GM12878 (cell line): ENCODE measurements at regions not wholly inside any gene's neighbourhood (a gene's known extent, or its start where the extent isn't known, plus 50 kb on each side); places are given as distances from the start of the nearest gene placed in this dataset.

Experiments
- ATAC-seq: fragments of 200-7000 bp; cut with Tn5 transposase; 3 replicates; pipeline ENCODE4 v1.9.1; 2020; ENCODE audit warnings: mild to moderate bottlenecking, moderate library complexity
- BruUV-seq: library from RNA; stranded (reverse); fragments of 400-500 nt; replicated peaks from 2 replicates; lab custom pipeline; 2021; lab: Mats Ljungman, UMichigan
- CTCF ChIA-PET: fragments of 300-600 bp; sonication (Branson Sonifier 250); formaldehyde crosslinking; extraction: SDS; loops from one replicate; lab custom pipeline; 2021; ENCODE audit warnings: inconsistent platforms; lab: Yijun Ruan, JAX
- POLR2A ChIA-PET: fragments of 350-600 bp; formaldehyde crosslinking; extraction: SDS; loops from one replicate; lab custom pipeline; 2021; ENCODE audit warnings: inconsistent platforms; lab: Charles Lee
- RAD21 ChIA-PET: fragments of 300-600 bp; sonication (Branson Sonifier 250); formaldehyde crosslinking; loops from one replicate; lab custom pipeline; 2023; ENCODE audit warnings: antibody characterized with exemption; ENCODE audit not compliant: unreplicated experiment; lab: Charles Lee
- SMC1A ChIA-PET: fragments of 300-600 bp; sonication (Branson Sonifier 250); formaldehyde crosslinking; loops from one replicate; lab custom pipeline; 2023; ENCODE audit not compliant: unreplicated experiment, uncharacterized antibody; lab: Charles Lee
- DNase-seq: peaks from one replicate; pipeline ENCODE4 v3.0.0-alpha.2; 2011; ENCODE audit warnings: low read depth, low spot score
- FAIRE-seq: peaks from 3 replicates; lab custom pipeline; 2011; peaks lifted over from hg19 to GRCh38; lab: Jason Lieb, UNC
- H2AFZ ChIP-seq: 2 replicates; pipeline ENCODE4 v1.6.0; 2011; ENCODE audit warnings: low read depth, low read length, control low read depth; ENCODE audit not compliant: control insufficient read depth
- H3K27ac ChIP-seq: 2 replicates; pipeline ENCODE4 v1.5.1; 2011; ENCODE audit warnings: control low read depth; ENCODE audit not compliant: control insufficient read depth, insufficient read depth
- H3K27me3 ChIP-seq, 2 experiments: replicated peaks in 1 of 2; 2 replicates each; pipeline versions ENCODE4 v1.6.0 to v1.6.1; 2011; ENCODE audit warnings: low read length in 1 of 2; ENCODE audit not compliant: control insufficient read depth in 2 of 2, insufficient read depth in 2 of 2
- H3K36me3 ChIP-seq, 2 experiments: 2 replicates each; pipeline ENCODE4 v1.5.1; 2011; ENCODE audit warnings: low read length in 1 of 2; ENCODE audit not compliant: control insufficient read depth in 2 of 2, insufficient read depth in 2 of 2
- H3K4me1 ChIP-seq: 2 replicates; pipeline ENCODE4 v1.6.1; 2011; ENCODE audit warnings: mild to moderate bottlenecking, low read length, moderate library complexity, mixed read lengths; ENCODE audit not compliant: control insufficient read depth, insufficient read depth
- H3K4me2 ChIP-seq: 2 replicates; pipeline ENCODE4 v1.6.0; 2011; ENCODE audit warnings: control low read depth; ENCODE audit not compliant: control insufficient read depth, insufficient read depth
- H3K4me3 ChIP-seq: fragments of 200-600 bp; sonication (generic); 2 replicates; pipeline ENCODE4 v1.5.1; 2016
- H3K79me2 ChIP-seq: 2 replicates; pipeline ENCODE4 v1.6.0; 2011; ENCODE audit warnings: low read length; ENCODE audit not compliant: control insufficient read depth, insufficient read depth
- H3K9ac ChIP-seq: 2 replicates; pipeline ENCODE4 v1.8.0; 2011; ENCODE audit warnings: low read length, control low read depth, mixed read lengths; ENCODE audit not compliant: control insufficient read depth, insufficient read depth
- H3K9me3 ChIP-seq: replicated peaks from 3 replicates; pipeline ENCODE4 v1.5.1; 2011; ENCODE audit warnings: mild to moderate bottlenecking, low read length; ENCODE audit not compliant: control insufficient read depth, insufficient read depth
- H4K20me1 ChIP-seq: 2 replicates; pipeline ENCODE4 v1.6.0; 2011; ENCODE audit not compliant: control insufficient read depth, insufficient read depth
- ASH2L ChIP-seq: fragments of 300-600, 200-600 bp; sonication (generic); IDR thresholded peaks from 2 replicates; pipeline ENCODE4 v1.6.1; 2017; ENCODE audit warnings: low read depth, mild to moderate bottlenecking, borderline replicate concordance
- CREB1 ChIP-seq: IDR thresholded peaks from 2 replicates; pipeline ENCODE4 v1.6.1; 2012; ENCODE audit warnings: low read depth, mild to moderate bottlenecking, inconsistent platforms
- FOXM1 ChIP-seq: IDR thresholded peaks from 2 replicates; pipeline ENCODE4 v1.6.1; 2012; ENCODE audit warnings: low read depth, mild to moderate bottlenecking, inconsistent platforms, low read length, moderate library complexity
- IKZF1 ChIP-seq: fragments of 450-650 bp; conservative IDR thresholded peaks from 2 replicates; pipeline ENCODE4 v1.6.1; 2017; ENCODE audit warnings: antibody characterized with exemption, mild to moderate bottlenecking
- MEF2A ChIP-seq: IDR thresholded peaks from 2 replicates; pipeline ENCODE4 v1.6.1; 2011; ENCODE audit warnings: low read depth, mild to moderate bottlenecking, low read length, moderate library complexity; ENCODE audit not compliant: insufficient read depth
- NR2F1 ChIP-seq: fragments of 450-650 bp; conservative IDR thresholded peaks from 2 replicates; pipeline ENCODE4 v1.6.1; 2017; ENCODE audit warnings: mild to moderate bottlenecking
- POLR2A ChIP-seq: IDR thresholded peaks from 2 replicates; pipeline ENCODE4 v1.6.1; 2011; ENCODE audit warnings: low read depth, mild to moderate bottlenecking, low read length
- RAD51 ChIP-seq: fragments of 450-650 bp; IDR thresholded peaks from 2 replicates; pipeline ENCODE4 v1.6.1; 2016; ENCODE audit warnings: moderate library complexity, mild to moderate bottlenecking, inconsistent platforms
- SIN3A ChIP-seq: IDR thresholded peaks from 2 replicates; pipeline ENCODE4 v1.6.1; 2012; ENCODE audit warnings: low read depth, low read length, improper control_type of control experiment
- ZNF274 ChIP-seq: IDR thresholded peaks from one replicate; pipeline ENCODE4 v1.8.0; 2011; ENCODE audit not compliant: insufficient read length, insufficient read depth
- WGBS: methylation state at CpG from one replicate; pipeline ENCODE4 v1.1.6; 2016; ENCODE audit warnings: low lambda C conversion rate; ENCODE audit not compliant: insufficient replicate concordance, insufficient coverage; ENCODE audit errors: missing lambda C conversion rate; 5-methylcytosine and 5-hydroxymethylcytosine counted together
- in situ Hi-C: fragments of 300-500 bp; cut with MboI; formaldehyde crosslinking; loops from 9 replicates; pipeline ENCODE4 v1.14.3; 2018; ENCODE audit warnings: mixed read lengths
- intact Hi-C: fragments of 100-400 bp; cut with micrococcal nuclease; formaldehyde crosslinking; loops from one replicate; pipeline ENCODE4 v1.14.2; 2022; ENCODE audit not compliant: unreplicated experiment
- TF ChIP-seq, protein P1 (sequence below): IDR thresholded peaks from 2 replicates; pipeline ENCODE4 v1.6.1; 2011; ENCODE audit warnings: low read depth, mild to moderate bottlenecking, low read length, moderate library complexity, borderline replicate concordance; ENCODE audit errors: extremely low read depth
- TF ChIP-seq, protein P2 (sequence below): IDR thresholded peaks from 2 replicates; pipeline ENCODE4 v1.6.1; 2011; ENCODE audit warnings: mild to moderate bottlenecking, low read depth, low read length, moderate library complexity; ENCODE audit not compliant: insufficient replicate concordance
- TF ChIP-seq, protein P3 (sequence below): IDR thresholded peaks from 2 replicates; pipeline ENCODE4 v1.6.1; 2012; ENCODE audit warnings: low read length, inconsistent platforms
- TF ChIP-seq, protein P4 (sequence below): fragments of 450-650 bp; formaldehyde crosslinking; IDR thresholded peaks from 2 replicates; pipeline ENCODE4 v1.5.0; 2022; ENCODE audit warnings: mild to moderate bottlenecking, missing genetic modification characterization

DNA sequence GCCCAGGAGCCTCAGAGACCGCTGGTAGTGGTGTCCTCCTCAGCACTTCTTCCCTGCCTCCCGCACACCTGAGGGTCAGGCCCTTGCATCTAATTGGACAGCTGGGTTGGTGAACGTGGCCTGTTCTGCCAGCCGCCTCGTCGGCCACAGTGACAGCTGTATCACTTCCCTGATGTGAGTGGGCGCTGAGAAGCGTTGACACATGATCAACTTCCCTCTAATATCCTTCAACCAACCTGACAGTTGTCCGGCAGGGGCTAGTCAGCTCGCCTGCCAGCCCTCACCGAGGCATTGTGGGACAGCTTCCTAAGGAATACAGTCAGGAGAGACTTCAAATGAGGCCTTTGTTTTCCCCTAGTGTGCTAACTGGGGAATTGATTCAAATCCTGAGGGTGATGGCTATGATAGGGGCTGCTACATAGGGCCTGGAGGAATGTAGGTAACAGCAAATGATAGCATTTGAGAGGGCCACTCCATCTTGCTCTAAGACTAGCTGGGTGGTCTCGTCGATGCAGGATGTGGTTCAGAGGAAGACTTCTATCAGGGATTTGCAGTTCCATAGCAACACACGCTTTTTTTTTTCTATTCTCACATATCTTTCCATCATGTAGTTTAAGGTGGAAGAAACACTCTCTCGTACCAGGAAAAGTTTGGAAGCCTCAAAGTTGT is 230.8 kb downstream of the TSHZ3 start:
- Histone ChIP-seq H3K36me3 (no peaks in the 10 kb centered on the region), H2AFZ (no peak overlapping the region), H4K20me1 (no peaks in the 10 kb centered on the region), H3K4me1 (no peaks in the 10 kb centered on the region), H3K79me2 (no peaks in the 10 kb centered on the region), H3K27me3 (no peaks in the 10 kb centered on the region), H3K9ac (no peak overlapping the region), H3K9me3 (no peaks in the 10 kb centered on the region), H3K27ac (no peak overlapping the region), H3K4me3 (no peak overlapping the region), H3K4me2 (no peak overlapping the region)
- FAIRE-seq (no peak), ATAC-seq (no peak), DNase-seq (no peak)
- SMC1A ChIA-PET = no interaction called here
- WGBS = 14% methylated on average over 15 of the region's 15 CpGs
- in situ Hi-C loops = no loop called here
- TF ChIP-seq CREB1 (no peak), RAD51 (no peak), ZNF274 (no peak), NR2F1 (no peak), ASH2L (no peak), MEF2A (no peak), FOXM1 (no peak)
- TF ChIP-seq, protein P1, sequence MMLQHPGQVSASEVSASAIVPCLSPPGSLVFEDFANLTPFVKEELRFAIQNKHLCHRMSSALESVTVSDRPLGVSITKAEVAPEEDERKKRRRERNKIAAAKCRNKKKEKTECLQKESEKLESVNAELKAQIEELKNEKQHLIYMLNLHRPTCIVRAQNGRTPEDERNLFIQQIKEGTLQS = no peak
- intact Hi-C loops = no loop called here
- BruUV-seq = no TSS peak
- POLR2A ChIA-PET = no interaction called here
- RAD21 ChIA-PET = no interaction called here
- CTCF ChIA-PET = no interaction called here

DNA sequence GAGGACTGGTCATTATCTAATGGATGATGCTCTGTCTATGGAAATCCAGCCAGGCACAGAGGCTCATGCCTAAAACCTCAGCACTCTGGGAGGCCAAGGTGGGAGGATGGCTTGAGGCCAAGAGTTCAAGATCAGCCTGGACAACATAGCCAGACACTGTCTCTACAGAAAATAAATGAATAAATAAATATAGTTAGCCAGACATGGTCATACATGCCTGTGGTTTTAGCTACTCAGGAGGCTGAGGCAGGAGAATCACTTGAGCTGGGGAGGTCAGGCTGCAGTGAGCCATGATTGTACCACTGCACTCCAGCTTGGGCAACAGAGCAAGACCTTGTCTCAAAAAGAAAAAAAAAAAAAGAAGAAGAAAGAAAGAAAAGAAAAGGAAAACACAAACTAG is 234.7 kb downstream of the TSHZ3 start:
- H2AFZ ChIP-seq = no peak overlapping the region
- H3K4me1 ChIP-seq = no peaks in the 10 kb centered on the region
- RAD21 ChIA-PET = no interaction called here
- H3K36me3 ChIP-seq = no peaks in the 10 kb centered on the region
- no peaks in the 10 kb centered on the region for H3K27me3 ChIP-seq
- no peak overlapping the region for H3K9ac ChIP-seq
- intact Hi-C loops = no loop called here
- ATAC-seq = no peak
- H3K27ac ChIP-seq = no peak overlapping the region
- POLR2A ChIA-PET = no interaction called here
- DNase-seq = no peak
- no peaks in the 10 kb centered on the region for H4K20me1 ChIP-seq
- no TSS peak for BruUV-seq
- SMC1A ChIA-PET = no interaction called here
- CTCF ChIA-PET = no interaction called here
- no peaks in the 10 kb centered on the region for H3K9me3 ChIP-seq
- no peak for FAIRE-seq
- H3K4me2 ChIP-seq = no peak overlapping the region
- in situ Hi-C loops = no loop called here
- no peaks in the 10 kb centered on the region for H3K79me2 ChIP-seq
- no peak overlapping the region for H3K4me3 ChIP-seq
- TF ChIP-seq, protein P2, sequence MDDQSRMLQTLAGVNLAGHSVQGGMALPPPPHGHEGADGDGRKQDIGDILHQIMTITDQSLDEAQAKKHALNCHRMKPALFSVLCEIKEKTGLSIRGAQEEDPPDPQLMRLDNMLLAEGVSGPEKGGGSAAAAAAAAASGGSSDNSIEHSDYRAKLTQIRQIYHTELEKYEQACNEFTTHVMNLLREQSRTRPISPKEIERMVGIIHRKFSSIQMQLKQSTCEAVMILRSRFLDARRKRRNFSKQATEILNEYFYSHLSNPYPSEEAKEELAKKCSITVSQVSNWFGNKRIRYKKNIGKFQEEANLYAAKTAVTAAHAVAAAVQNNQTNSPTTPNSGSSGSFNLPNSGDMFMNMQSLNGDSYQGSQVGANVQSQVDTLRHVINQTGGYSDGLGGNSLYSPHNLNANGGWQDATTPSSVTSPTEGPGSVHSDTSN = no peak
- TF ChIP-seq IKZF1 (no peak), POLR2A (no peak), SIN3A (no peak)
- TF ChIP-seq, protein P3, sequence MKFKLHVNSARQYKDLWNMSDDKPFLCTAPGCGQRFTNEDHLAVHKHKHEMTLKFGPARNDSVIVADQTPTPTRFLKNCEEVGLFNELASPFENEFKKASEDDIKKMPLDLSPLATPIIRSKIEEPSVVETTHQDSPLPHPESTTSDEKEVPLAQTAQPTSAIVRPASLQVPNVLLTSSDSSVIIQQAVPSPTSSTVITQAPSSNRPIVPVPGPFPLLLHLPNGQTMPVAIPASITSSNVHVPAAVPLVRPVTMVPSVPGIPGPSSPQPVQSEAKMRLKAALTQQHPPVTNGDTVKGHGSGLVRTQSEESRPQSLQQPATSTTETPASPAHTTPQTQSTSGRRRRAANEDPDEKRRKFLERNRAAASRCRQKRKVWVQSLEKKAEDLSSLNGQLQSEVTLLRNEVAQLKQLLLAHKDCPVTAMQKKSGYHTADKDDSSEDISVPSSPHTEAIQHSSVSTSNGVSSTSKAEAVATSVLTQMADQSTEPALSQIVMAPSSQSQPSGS = no peak
- TF ChIP-seq, protein P4, sequence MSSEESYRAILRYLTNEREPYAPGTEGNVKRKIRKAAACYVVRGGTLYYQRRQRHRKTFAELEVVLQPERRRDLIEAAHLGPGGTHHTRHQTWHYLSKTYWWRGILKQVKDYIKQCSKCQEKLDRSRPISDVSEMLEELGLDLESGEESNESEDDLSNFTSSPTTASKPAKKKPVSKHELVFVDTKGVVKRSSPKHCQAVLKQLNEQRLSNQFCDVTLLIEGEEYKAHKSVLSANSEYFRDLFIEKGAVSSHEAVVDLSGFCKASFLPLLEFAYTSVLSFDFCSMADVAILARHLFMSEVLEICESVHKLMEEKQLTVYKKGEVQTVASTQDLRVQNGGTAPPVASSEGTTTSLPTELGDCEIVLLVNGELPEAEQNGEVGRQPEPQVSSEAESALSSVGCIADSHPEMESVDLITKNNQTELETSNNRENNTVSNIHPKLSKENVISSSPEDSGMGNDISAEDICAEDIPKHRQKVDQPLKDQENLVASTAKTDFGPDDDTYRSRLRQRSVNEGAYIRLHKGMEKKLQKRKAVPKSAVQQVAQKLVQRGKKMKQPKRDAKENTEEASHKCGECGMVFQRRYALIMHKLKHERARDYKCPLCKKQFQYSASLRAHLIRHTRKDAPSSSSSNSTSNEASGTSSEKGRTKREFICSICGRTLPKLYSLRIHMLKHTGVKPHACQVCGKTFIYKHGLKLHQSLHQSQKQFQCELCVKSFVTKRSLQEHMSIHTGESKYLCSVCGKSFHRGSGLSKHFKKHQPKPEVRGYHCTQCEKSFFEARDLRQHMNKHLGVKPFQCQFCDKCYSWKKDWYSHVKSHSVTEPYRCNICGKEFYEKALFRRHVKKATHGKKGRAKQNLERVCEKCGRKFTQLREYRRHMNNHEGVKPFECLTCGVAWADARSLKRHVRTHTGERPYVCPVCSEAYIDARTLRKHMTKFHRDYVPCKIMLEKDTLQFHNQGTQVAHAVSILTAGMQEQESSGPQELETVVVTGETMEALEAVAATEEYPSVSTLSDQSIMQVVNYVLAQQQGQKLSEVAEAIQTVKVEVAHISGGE (CRISPR knock-in tag) = no peak
